Testis (tissue), 2 donors: ENCODE measurements at regions not wholly inside any gene's neighbourhood (a gene's known extent, or its start where the extent isn't known, plus 50 kb on each side); places are given as distances from the start of the nearest gene placed in this dataset.
"Not testable (repeated sequence)": the region's sequence is repeated elsewhere in the genome, so short reads cannot be mapped to it uniquely, and the experiment has no call there.

Experiments used
- POLR2A ChIP-seq: fragments of 450-650 bp; IDR thresholded peaks from one replicate; pipeline ENCODE4 v1.6.1; 2017; ENCODE audit warnings: antibody characterized with exemption, mild to moderate bottlenecking, moderate library complexity
- TF ChIP-seq, protein P1 (sequence below), 3 experiments: fragments of 450-650 bp in 2 of 3; fragments of 200-600 bp in 1 of 3; sonication (generic) in 1 of 3; IDR thresholded peaks; one replicate each; pipeline ENCODE4 v1.5.1; 2016 to 2019; ENCODE audit warnings: antibody characterized with exemption in 3 of 3, mild to moderate bottlenecking in 2 of 3, moderate library complexity in 1 of 3

DNA sequence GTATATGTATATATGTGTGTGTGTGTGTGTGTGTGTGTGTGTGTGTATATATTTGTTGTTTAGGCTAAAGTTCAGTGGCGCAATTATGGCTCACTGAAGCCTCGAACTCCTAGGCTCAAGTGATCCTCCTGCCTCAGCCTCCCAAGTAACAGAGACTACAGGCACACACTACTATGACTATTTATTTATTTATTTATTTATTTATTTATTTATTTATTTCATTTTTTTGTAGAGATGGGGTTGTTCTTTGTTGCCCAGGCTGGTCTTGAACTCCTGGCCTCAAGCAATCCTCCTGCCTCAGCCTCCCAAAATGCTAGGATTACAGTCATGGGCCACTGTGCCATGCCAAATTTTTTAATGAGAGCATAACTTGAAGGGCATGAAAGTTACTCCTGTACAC is 149.9 kb downstream of the FAM174A start:
- TF ChIP-seq, protein P1, sequence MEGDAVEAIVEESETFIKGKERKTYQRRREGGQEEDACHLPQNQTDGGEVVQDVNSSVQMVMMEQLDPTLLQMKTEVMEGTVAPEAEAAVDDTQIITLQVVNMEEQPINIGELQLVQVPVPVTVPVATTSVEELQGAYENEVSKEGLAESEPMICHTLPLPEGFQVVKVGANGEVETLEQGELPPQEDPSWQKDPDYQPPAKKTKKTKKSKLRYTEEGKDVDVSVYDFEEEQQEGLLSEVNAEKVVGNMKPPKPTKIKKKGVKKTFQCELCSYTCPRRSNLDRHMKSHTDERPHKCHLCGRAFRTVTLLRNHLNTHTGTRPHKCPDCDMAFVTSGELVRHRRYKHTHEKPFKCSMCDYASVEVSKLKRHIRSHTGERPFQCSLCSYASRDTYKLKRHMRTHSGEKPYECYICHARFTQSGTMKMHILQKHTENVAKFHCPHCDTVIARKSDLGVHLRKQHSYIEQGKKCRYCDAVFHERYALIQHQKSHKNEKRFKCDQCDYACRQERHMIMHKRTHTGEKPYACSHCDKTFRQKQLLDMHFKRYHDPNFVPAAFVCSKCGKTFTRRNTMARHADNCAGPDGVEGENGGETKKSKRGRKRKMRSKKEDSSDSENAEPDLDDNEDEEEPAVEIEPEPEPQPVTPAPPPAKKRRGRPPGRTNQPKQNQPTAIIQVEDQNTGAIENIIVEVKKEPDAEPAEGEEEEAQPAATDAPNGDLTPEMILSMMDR (IDR thresholded peaks at IDR 0.05) = not testable (repeated sequence)
- not testable (repeated sequence) for TF ChIP-seq POLR2A
